Left hindlimb (tissue), 1 donor: ENCODE measurements at regions not wholly inside any gene's neighbourhood (a gene's known extent, or its start where the extent isn't known, plus 50 kb on each side); places are given as distances from the start of the nearest gene placed in this dataset.

ENCODE experiments used
- DNase-seq: peaks from one replicate; pipeline ENCODE4 v3.0.0-alpha.2; 2018

DNA sequence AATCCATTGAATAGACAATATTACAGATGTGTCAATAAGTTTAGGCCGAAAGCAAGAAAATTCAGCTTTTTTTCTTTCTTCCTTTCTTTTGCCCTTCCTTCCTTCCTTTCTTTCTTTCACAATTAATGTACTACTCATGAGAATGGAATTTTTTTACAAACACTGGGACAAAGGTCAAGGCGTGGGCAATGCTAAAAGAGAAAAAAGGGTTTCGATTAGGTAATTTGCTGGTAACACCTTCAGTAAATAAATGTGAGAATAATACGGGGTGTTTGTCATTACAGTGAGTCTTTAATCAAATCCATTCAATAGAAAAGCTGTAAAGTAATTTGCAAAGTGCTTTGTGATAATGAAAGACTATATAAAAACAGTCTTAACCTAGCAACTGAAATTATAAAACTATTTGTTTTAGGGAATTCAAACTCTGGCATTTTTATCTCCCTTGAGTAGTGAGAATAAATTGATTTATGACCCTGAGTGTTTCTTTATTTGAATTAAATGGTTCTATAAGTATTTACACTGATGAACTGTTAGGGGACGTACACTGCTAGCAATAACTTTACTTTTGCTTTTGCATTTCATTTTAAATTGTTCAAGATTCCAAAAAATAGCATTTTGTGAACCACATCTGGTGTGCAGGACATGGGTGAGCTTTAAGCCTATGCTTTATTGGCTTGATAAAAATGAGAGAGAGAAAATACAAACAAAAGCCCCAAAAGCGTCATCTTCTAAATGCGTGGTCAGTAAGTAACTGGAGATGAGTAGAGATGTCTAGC is 104.2 kb upstream of the THRB start:
- no peak for DNase-seq

DNA sequence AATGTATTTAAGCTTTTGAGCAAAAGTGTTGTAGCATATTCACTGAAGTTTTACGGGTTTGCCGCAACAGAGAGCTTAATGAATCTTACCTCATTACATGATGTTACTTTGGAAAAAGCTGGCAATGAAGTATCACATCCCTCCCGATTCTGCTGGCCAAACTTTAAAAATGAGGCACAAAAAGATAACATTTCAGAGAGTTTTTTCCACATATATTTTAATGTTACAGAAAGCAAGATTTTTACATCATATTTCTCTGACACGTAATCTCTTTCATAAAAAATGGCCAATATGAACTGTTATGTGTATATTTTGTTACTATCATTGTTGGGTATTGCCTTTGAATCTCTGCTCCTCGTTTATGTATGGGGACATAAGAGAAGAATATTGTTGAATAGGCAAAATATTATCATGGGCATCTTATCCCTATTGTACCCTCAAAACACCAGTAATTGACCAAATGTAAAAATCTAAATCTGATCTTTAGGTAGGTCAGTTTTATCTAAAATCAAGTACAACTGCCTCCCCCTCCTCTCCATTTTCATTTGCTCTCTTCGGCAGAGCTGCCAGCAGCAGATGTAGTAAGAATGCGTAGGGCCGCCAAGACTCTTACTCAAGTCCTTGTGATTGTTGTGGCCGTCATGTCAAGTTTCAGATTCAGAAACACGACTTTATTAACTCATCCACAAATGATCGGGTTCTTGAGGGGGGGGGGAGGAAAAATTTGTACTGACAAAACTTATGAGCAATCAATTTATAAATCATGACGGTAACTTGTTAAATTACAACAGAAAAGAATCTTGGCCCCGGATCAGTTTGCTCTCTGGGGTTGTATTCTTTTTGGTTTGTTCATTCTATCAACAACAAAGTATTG is 106.7 kb upstream of the THRB start:
- DNase-seq = no peak

DNA sequence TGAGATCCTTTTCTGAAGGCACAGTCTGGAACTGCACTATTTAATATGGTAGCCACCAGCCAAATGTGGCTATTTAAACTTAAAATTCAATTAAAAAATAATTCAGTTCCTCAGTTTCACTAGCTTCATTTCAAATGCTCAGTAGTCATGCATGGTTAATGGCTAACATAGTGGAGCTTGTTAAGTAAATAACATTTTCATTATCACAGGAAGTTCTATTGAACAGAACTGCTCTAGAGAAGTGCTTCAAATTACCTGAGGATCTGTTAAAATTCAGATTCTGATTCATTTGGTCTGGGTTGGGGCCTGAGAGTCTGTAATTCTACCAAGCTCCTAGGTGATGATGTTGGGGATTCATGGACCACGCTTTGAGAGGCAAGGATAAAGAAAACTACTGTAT is 109.6 kb upstream of the THRB start:
- DNase-seq = no peak

DNA sequence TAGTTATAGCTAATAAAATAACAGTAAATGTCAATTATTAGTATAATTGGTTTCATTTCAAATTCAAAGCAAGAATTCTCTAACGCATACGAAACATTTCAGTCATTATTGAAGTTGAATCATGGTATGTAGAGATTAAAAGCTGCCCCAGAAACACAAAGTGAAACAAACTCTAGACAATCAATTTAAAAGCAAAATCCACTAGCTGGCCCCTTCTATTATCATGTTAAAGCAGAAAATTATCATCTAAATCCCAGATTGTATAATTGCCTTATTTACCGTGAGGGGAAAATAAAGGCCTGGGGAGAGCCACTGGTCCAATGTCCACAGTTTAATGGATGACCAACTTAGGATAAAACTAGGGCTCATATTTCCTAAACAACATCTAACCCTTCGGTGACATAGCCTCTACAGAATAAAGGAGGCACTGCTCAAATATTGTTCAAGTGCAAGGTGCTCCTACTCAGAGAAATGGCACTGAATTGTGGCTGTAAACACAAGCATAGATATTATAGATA is 110.9 kb upstream of the THRB start:
- no peak for DNase-seq

- DNase-seq = no peak
Measured at GRCh38 chr3:24607281-24607680, 112.6 kb upstream of the THRB start.

DNA sequence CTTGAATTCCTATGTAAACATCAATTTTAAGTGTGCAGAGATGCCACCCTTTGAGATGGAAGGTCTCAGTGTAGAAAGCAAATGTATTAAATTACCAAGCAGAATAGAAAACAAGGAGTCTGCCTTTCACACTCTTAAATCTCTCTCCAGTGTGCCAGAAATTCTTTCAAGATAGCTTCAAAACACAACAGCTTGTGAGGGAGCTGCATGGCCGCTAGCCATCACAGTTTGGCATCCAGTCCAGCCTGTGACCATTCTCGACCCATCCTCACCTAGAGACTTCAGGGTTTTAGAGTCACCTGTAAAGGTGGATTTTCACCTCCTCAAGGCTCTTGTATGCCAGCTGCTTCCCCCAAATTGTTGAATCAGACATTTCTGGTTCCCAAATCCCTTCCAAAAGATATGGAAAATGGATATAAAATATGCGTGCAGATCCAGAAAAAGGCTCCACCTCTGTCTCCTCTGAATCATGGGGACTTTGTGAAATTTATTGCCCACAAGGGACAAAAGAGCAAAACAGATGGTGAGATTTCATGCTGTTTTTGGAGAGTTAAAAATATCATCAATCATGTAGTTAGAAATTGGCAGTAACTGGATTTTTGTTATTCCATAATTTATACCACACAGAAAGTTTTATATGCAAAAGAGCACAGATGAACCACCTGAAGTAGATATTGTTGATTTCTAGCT is 114.2 kb upstream of the THRB start:
- no peak for DNase-seq

- DNase-seq = no peak
Measured at GRCh38 chr3:24614359-24614758, 119.7 kb upstream of the THRB start.

DNA sequence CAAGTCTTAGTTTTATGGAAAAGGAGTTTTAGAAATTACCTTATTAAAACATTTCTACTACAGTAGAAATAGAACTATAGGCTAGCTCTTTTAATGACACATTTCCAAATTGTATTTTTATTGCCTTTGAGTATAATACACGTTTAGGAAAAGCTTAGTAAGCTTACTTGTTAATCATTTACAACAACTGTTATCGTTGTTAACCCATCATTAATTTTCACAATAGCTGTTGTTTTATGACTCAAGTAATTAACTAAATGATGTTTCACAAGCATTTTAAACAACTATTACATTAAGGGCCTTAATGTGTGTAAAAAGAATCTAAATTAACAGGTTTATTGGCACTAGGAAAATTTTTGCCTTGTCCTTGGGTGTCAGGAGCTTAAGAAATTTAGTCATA is 120.5 kb upstream of the THRB start:
- DNase-seq = no peak

- DNase-seq = no peak
Measured at GRCh38 chr3:24616110-24616829, 121.6 kb upstream of the THRB start.

DNA sequence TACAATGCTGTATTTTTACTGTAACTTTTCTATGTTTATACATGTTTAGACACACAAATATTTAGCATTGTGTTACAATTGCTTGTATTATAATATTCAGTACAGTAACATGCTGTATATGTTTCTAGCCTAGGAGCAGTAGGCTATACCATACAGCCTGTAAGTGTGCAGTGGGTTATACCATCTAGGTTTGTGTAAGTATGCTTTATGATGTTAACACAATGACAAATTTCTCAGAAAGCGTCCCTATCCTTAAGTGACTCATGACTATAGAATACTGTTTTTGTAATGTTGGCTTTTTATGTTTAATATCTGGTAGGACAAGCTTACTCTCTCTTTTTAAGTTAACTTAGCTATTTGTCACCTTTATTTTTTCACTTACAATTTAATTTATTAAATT is 127.5 kb upstream of the THRB start:
- no peak for DNase-seq

DNA sequence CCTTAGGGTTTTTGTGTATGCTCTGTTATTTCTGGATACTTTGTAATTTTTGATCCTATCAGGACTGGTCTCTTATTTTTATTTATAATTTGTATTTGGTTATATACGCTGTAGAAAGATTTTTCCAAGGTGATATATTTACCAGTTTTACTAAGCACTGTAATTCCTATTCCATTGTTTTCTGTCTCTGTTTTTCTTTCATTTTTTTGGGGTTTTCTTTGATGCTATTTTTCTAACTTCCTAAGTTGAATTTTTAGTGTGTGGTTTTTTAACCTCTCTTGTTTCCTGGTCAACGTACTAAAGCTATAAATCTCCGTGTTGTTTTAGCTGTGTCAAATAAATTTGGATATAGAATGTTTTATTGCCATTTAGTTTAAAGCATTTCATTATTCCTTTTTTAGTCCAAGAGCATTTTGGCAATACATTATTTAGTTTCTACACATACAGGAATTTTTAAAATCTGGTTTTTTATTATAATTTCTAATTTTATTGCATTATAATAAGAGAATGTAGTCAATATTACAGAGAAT is 128.1 kb upstream of the THRB start:
- DNase-seq = no peak

DNA sequence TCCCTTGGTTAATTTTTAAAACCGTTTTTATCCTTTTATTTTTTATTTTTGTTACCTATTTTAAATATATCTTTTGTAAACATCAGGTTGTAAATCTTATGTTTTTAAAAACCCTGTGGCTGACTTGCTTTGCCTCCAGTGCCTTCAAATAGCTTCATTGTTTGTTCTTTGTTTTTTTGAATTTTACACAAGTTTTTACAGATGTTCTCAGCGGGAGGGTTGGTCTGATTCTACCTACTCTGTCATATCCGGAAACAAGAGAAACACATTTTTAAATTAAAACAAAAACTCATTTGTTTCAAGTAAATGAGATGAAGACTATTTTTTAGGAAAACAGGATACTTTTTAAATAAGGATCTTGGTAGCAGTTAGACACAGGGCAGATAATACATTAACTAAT is 129.0 kb upstream of the THRB start:
- DNase-seq = no peak

GRCh38 chr3:24624938-24625681 is 130.5 kb upstream of the THRB start:
- no peak for DNase-seq

- DNase-seq = no peak
Measured at GRCh38 chr3:24628523-24629258, 134.0 kb upstream of the THRB start.

DNA sequence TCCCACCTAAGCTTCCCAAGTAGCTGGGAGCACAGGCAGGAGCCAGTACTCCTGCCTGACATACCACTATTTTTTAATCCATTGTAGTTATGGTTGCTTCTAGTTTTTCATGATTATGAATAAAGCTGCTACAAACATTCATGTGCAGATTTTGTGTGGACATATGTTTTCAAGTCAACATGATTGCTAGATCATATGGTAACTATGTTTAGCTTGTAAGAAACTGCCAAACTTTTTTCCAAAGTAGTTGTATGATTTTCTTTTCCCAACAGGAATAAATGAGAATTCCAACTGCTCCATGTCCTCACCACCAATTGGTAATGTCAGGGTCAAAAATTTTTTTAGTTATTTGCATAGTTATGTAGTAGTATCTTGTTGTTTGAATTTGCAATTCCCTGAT is 136.8 kb upstream of the THRB start:
- DNase-seq = no peak

DNA sequence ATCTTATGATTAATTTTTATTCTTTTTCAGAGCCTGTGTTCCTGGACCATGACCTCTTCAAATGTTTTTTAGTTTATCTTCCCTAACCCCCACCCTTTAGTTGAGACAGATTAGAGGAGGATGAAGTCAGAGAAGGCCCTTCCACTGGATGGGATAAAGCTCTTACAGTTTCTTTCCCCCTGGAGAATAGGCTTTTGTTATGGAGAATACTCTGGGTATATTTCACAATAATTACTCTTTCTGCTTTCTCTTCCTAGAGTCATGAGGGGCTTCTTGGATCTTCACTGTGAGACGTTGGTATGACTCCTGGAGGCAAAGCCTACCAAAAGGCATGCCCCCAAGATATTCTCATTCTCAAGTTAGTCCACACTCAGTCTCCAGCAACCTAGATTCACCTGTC is 144.4 kb upstream of the THRB start:
- DNase-seq = no peak

GRCh38 chr3:24639481-24640329 is 145.1 kb upstream of the THRB start:
- DNase-seq = no peak

DNA sequence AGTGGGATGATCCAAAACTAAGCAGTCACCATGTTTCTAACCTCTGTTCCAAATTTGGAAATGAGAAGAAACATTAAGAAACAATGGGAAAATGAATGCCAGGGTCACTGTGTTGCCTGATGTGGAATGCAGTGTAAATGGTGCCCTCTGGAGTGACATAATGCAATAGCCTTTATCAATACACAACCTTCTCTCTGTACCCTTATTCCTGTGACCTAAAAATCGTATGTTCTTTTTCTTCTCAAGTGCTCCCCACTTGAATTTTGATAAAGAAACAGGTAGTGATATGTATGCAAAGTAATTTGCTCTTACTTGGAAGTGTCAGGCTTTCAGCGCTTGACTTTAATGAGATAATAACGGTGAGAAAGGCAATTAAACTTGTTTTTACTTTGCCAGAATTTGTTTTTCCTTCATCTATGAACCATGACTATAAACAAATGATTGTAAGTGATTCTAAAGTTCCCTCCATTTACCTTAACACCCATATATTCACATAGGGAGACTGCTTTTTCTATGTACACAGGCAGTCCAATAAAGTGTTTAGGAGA is 145.8 kb upstream of the THRB start:
- peak; percentile 26 for DNase-seq

DNA sequence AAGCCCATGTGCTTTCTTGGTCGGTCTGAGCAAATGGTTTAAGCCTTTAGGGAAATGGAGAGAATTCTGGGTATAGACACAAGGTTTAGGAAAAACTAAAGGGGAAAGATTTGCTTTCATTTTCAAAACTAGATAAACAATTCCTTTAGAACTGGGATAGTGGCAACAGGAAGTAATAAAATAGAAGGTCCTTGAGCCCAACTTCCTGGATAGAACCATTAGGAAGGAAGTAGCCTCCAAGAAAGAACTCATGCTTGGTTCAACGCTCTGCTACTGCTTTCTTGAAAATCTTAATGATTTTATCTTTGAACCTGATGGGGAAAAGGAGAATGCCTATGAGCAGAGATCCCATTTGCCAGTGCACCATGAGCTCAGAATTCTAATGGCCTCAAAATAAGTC is 147.0 kb upstream of the THRB start:
- DNase-seq = no peak

GRCh38 chr3:24645047-24645446 is 150.4 kb upstream of the THRB start:
- DNase-seq = no peak
